GM19467 (cell line): ENCODE measurements at regions not wholly inside any gene's neighbourhood (a gene's known extent, or its start where the extent isn't known, plus 50 kb on each side); places are given as distances from the start of the nearest gene placed in this dataset.

Experiments used
- ATAC-seq: cut with Tn5 transposase; IDR thresholded peaks from one replicate; pipeline ENCODE4 v1.9.1; 2021; ENCODE audit warnings: mild to moderate bottlenecking, moderate library complexity; ENCODE audit not compliant: unreplicated experiment

- no peak for ATAC-seq
Observed at GRCh38 chr3:90011131-90011530, 903.7 kb downstream of the EPHA3 start.

GRCh38 chr3:90011596-90011995, 904.2 kb downstream of the EPHA3 start:
- ATAC-seq = no peak

- ATAC-seq = no peak
Observed at GRCh38 chr3:90011996-90012395, 904.6 kb downstream of the EPHA3 start.

GRCh38 chr3:90015688-90016356, 908.4 kb downstream of the EPHA3 start:
- ATAC-seq = no peak

GRCh38 chr3:90016555-90016954, 909.1 kb downstream of the EPHA3 start:
- no peak for ATAC-seq

GRCh38 chr3:90018779-90019178, 911.4 kb downstream of the EPHA3 start:
- no peak for ATAC-seq

- ATAC-seq = no peak
Observed at GRCh38 chr3:90025019-90025418, 917.6 kb downstream of the EPHA3 start.

- no peak for ATAC-seq
Observed at GRCh38 chr3:90026406-90026805, 919.0 kb downstream of the EPHA3 start.

- ATAC-seq = no peak
Observed at GRCh38 chr3:90031121-90031520, 923.7 kb downstream of the EPHA3 start.

GRCh38 chr3:90032980-90033641, 925.7 kb downstream of the EPHA3 start:
- no peak for ATAC-seq

GRCh38 chr3:90034038-90034437, 926.6 kb downstream of the EPHA3 start:
- ATAC-seq = no peak

GRCh38 chr3:90035643-90036042, 928.2 kb downstream of the EPHA3 start:
- ATAC-seq = no peak

GRCh38 chr3:90036939-90037469, 929.6 kb downstream of the EPHA3 start:
- no peak for ATAC-seq

GRCh38 chr3:90039994-90040393, 932.6 kb downstream of the EPHA3 start:
- ATAC-seq = no peak

- ATAC-seq = no peak
Observed at GRCh38 chr3:90040554-90040953, 933.1 kb downstream of the EPHA3 start.

GRCh38 chr3:90041995-90042394, 934.6 kb downstream of the EPHA3 start:
- ATAC-seq = no peak

GRCh38 chr3:90043287-90043686, 935.9 kb downstream of the EPHA3 start:
- no peak for ATAC-seq

- no peak for ATAC-seq
Observed at GRCh38 chr3:90044084-90044816, 936.8 kb downstream of the EPHA3 start.

GRCh38 chr3:90052425-90052950, 945.1 kb downstream of the EPHA3 start:
- no peak for ATAC-seq

GRCh38 chr3:90054311-90054710, 946.9 kb downstream of the EPHA3 start:
- ATAC-seq = no peak

GRCh38 chr3:90055666-90056065, 948.2 kb downstream of the EPHA3 start:
- no peak for ATAC-seq
